Ammon's horn (tissue), 1 donor: ENCODE measurements at regions not wholly inside any gene's neighbourhood (a gene's known extent, or its start where the extent isn't known, plus 50 kb on each side); places are given as distances from the start of the nearest gene placed in this dataset.

Experiments
- DNase-seq: peaks from one replicate; pipeline ENCODE4 v3.0.0-alpha.2; 2016; ENCODE audit warnings: low spot score

DNA sequence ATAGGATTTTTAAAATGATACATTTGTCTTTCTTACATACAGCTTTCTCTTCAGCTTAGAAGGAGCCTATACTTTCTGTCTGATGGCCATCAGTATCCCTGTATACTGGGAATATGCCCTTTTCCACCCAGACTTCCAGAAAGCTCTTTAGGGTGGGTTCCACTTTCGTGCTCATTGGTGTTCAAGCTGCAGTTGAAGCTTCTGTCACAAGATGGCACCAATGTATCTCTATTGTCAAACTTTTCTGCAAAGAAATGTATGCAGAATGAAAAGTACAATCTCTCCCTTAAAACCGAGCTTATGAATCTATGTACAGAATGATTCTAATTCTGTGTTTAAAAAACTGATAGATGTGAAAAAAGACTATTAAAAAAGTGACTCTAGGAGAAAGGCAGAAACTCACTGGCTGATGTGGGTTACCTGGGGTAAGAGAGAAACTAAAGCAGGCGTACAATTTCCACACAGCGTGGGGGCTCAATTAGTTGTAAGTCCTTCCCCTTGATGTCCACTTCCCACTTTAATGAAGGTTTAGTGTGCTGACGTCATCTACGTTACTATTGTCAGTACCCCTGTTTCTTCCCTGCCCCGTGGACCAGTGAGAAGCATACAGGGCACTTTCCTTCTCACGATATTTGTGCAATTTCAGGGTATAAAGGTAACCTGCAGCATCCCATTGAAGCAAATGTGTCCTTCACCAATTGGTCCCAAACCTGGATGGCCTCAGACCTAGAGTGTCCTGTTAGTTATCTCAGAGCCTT is 57.3 kb upstream of the TCEAL2 start:
- DNase-seq = peak; percentile 39

- DNase-seq = no peak
Observed at GRCh38 chrX:102063445-102064074, 61.9 kb upstream of the TCEAL2 start.

- no peak for DNase-seq
Observed at GRCh38 chrX:102044496-102044895, 81.0 kb upstream of the TCEAL2 start.

DNA sequence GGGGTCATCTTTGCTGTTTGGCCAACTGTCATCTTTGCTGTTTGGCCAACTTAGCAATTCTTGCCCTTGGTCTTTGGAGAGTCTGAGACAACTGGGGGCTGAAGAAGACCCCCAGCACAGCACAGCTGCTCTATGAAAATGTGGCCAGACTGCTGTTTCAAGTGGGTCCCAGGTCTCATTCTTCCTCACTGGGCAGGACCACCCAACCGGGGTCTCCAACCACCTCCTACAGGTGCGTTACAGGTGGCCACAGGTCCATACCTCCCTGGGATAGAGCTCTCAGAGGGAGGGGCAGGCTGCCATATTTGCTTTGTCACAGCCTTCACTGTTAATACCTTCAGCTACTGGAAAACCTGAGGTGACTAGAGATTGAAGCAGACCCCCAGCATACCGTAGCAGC is 82.1 kb upstream of the TCEAL2 start:
- no peak for DNase-seq

- no peak for DNase-seq
Observed at GRCh38 chrX:102042372-102043325, 82.8 kb upstream of the TCEAL2 start.

DNA sequence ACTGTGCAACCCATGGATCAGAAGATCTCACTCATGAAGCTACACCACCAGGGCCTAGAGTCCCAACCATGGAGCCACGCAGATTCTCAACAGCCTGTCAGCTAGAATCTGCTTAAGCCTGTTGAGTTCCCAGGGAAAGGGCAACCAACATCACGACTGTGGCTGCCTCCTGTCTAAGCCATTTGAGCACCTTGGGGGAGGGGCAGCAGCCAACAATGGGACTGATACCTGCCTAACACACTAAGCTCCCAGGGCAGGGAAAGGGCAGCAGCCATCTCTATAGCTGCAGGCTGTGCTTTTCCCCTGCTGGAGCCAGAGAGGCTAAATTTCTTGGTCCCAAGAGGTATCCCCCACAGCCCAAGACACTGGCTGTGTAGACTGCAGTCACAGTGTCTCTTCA is 96.5 kb upstream of the TCEAL2 start:
- no peak for DNase-seq

DNA sequence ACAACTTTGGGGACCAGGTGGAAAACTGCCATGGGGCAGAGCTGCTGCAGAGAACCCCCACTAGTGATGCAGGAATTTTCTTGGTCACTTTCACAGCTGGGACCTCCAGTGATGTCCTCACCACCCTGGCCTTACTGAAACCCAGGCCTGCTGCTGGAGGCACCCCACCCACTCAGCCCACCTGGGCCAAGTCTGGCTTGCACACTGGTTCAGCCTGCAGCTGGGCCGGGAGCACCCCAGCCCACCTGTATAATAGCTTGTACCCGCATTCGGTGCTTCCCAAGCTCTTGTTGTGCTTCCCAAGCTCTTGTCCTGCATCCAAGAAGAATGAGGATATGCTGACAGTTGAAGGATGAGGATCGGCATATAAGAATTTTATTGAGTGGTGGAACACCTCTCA is 86.4 kb upstream of the ZMAT1 start:
- DNase-seq = no peak

DNA sequence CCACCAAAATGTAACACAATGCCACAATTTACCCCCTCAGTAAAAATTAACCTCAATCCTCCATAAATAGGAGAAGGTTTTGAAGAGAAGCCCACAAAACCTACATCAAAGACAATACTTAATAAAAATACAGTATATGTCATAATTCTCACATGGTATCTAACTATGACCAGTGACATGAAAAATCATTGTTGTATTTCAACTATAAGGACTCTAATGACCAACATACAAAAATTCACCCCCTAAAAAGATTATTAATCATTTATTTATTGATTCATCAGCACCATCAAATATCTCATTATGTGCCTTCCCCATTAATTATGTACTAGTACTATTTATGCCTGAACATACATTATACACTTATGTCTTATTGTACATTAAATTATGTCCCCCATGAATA is 77.1 kb upstream of the ZMAT1 start:
- no peak for DNase-seq

GRCh38 chrX:101999644-102000539 is 68.1 kb upstream of the ZMAT1 start:
- no peak for DNase-seq

DNA sequence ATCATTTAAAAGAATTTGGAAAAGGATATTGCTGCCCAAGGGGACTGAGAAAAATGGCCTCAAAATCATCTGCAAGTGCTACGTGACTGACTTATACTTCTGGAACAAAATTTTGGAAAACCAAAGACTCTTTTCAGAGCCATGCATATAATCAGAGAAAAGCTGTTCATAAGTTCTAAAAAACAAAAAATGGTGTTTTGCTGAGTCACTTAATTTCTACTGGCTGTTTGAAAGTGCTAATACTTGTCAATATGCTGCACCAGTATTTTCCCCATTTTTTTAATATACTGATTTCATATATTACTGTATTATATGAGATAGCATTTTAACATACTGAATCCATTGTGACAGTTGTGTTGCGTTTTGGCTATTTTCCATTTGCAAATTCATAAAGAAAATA is 61.5 kb upstream of the ZMAT1 start:
- no peak for DNase-seq

- DNase-seq = no peak
Observed at GRCh38 chrX:101986586-101986985, 54.8 kb upstream of the ZMAT1 start.
